Parathyroid adenoma (tissue), 2 donors: ENCODE measurements at regions not wholly inside any gene's neighbourhood (a gene's known extent, or its start where the extent isn't known, plus 50 kb on each side); places are given as distances from the start of the nearest gene placed in this dataset.

Experiments used
- H2AFZ ChIP-seq: fragments of 300-600 bp; sonication (generic); one replicate; pipeline ENCODE4 v1.7.0; 2017; ENCODE audit warnings: antibody characterized with exemption, mild to moderate bottlenecking
- H3K27ac ChIP-seq: fragments of 300-600 bp; sonication (generic); one replicate; pipeline ENCODE4 v1.7.0; 2017
- H3K27me3 ChIP-seq: fragments of 300-600 bp; sonication (generic); one replicate; pipeline ENCODE4 v1.7.0; 2017; ENCODE audit warnings: low read length; ENCODE audit not compliant: control insufficient read depth, insufficient read depth
- H3K36me3 ChIP-seq: fragments of 300-600 bp; sonication (generic); one replicate; pipeline ENCODE4 v1.7.0; 2017; ENCODE audit warnings: low read length; ENCODE audit not compliant: control insufficient read depth, insufficient read depth
- H3K4me1 ChIP-seq: fragments of 300-600 bp; sonication (generic); one replicate; pipeline ENCODE4 v1.7.0; 2017; ENCODE audit warnings: control low read depth
- H3K4me2 ChIP-seq: fragments of 300-600 bp; sonication (generic); one replicate; pipeline ENCODE4 v1.7.0; 2017; ENCODE audit warnings: low read length
- H3K4me3 ChIP-seq: fragments of 300-600 bp; sonication (generic); one replicate; pipeline ENCODE4 v1.7.0; 2017; ENCODE audit warnings: low read depth, low read length
- H3K79me2 ChIP-seq: fragments of 300-600 bp; sonication (generic); one replicate; pipeline ENCODE4 v1.7.0; 2017; ENCODE audit warnings: control low read depth
- H3K9ac ChIP-seq: fragments of 300-600 bp; sonication (generic); one replicate; pipeline ENCODE4 v1.7.0; 2017; ENCODE audit warnings: mild to moderate bottlenecking
- H3K9me3 ChIP-seq: fragments of 300-600 bp; sonication (generic); one replicate; pipeline ENCODE4 v1.7.0; 2017; ENCODE audit warnings: low read length; ENCODE audit not compliant: control insufficient read depth
- CTCF ChIP-seq: fragments of 300-600 bp; sonication (generic); IDR thresholded peaks from one replicate; pipeline ENCODE4 v1.7.0; 2017; ENCODE audit warnings: antibody characterized with exemption, mild to moderate bottlenecking
- donor health status: primary hyperparathyroidism.

- no peaks in the 10 kb centered on the region for H3K27me3 ChIP-seq
- H3K4me1 ChIP-seq = peaks cover 8% of the 10 kb centered on the region
- TF ChIP-seq CTCF = no peak
- no peaks in the 10 kb centered on the region for H3K36me3 ChIP-seq
- H3K79me2 ChIP-seq = no peaks in the 10 kb centered on the region
- peak overlapping the region; percentile 18 for H2AFZ ChIP-seq
- no peak overlapping the region for H3K27ac ChIP-seq
- H3K9me3 ChIP-seq = no peaks in the 10 kb centered on the region
- no peak overlapping the region for H3K4me3 ChIP-seq
- H3K4me2 ChIP-seq = no peak overlapping the region
- no peak overlapping the region for H3K9ac ChIP-seq
Measured at GRCh38 chr9:113658545-113658895, 195.0 kb downstream of the RGS3 start.

- Histone ChIP-seq H3K9me3 (no peaks in the 10 kb centered on the region), H3K27ac (no peak overlapping the region), H3K27me3 (no peaks in the 10 kb centered on the region), H3K9ac (no peak overlapping the region), H3K79me2 (no peaks in the 10 kb centered on the region), H3K4me2 (no peak overlapping the region), H3K36me3 (no peaks in the 10 kb centered on the region), H2AFZ (peak overlapping the region; percentile 33), H3K4me3 (no peak overlapping the region), H3K4me1 (peaks cover 8% of the 10 kb centered on the region)
- TF ChIP-seq CTCF = no peak
Measured at GRCh38 chr9:113659039-113659438, 195.5 kb downstream of the RGS3 start.

- H3K9ac ChIP-seq = no peak overlapping the region
- H3K9me3 ChIP-seq = no peaks in the 10 kb centered on the region
- no peaks in the 10 kb centered on the region for H3K27me3 ChIP-seq
- H2AFZ ChIP-seq = peak overlapping the region; percentile 33
- H3K79me2 ChIP-seq = no peaks in the 10 kb centered on the region
- H3K4me3 ChIP-seq = no peak overlapping the region
- H3K27ac ChIP-seq = no peak overlapping the region
- H3K4me1 ChIP-seq = peaks cover 8% of the 10 kb centered on the region
- no peak overlapping the region for H3K4me2 ChIP-seq
- H3K36me3 ChIP-seq = no peaks in the 10 kb centered on the region
- no peak for TF ChIP-seq CTCF
Measured at GRCh38 chr9:113659740-113660139, 196.2 kb downstream of the RGS3 start.

DNA sequence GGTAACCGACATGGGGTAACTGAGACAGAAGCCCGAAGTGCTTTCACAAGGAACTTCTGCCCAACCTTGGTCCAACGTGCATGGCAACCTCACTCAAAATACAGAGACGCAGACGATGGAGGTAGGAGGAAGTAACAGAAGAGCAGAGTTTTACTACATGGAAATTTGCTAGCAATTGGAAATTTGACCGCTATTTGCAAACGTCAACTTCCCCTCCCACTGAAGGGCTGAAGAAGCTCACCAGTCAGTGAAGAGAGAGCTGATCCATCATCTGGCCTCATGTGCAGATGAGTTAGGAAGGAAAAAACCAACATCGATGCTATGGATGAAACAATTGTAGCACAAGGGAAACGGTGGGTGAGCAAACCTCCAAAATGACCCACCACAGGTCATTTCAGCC, 196.7 kb downstream of the RGS3 start:
- no peak overlapping the region for H3K27ac ChIP-seq
- TF ChIP-seq CTCF = no peak
- H2AFZ ChIP-seq = no peak overlapping the region
- H3K9ac ChIP-seq = no peak overlapping the region
- no peaks in the 10 kb centered on the region for H3K27me3 ChIP-seq
- H3K4me1 ChIP-seq = peaks cover 7% of the 10 kb centered on the region
- no peak overlapping the region for H3K4me3 ChIP-seq
- no peaks in the 10 kb centered on the region for H3K36me3 ChIP-seq
- H3K4me2 ChIP-seq = no peak overlapping the region
- no peaks in the 10 kb centered on the region for H3K79me2 ChIP-seq
- no peaks in the 10 kb centered on the region for H3K9me3 ChIP-seq

DNA sequence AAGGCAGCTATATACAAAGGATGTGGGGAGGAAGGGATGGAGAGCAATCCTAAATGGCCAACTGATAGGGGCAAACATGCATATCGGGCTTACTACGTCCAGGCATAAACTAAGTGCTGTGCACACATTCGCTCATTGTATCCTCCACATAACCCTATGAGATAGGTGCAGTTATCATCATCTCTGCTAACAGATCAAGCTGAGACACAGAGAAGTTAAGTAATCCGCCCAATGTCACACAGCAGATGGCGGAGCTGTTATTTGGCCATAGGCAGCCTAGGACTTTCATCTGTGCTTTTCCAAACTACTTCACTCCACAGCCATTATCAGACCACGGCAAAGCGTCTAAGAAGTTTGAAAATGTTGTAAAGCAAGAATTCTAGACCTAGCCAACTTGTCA, 197.5 kb downstream of the RGS3 start:
- Histone ChIP-seq H3K79me2 (no peaks in the 10 kb centered on the region), H3K9ac (no peak overlapping the region), H3K27me3 (no peaks in the 10 kb centered on the region), H2AFZ (no peak overlapping the region), H3K4me1 (peaks cover 2% of the 10 kb centered on the region), H3K27ac (no peak overlapping the region), H3K4me3 (no peak overlapping the region), H3K4me2 (no peak overlapping the region), H3K36me3 (no peaks in the 10 kb centered on the region), H3K9me3 (no peaks in the 10 kb centered on the region)
- TF ChIP-seq CTCF = no peak
